ENCODE measurements at regions not wholly inside any gene's neighbourhood (a gene's known extent, or its start where the extent isn't known, plus 50 kb on each side); places are given as distances from the start of the nearest gene placed in this dataset.

- no peak overlapping the region for H3K4me3 Mint-ChIP-seq
- H3K4me1 Mint-ChIP-seq, result no peaks in the 10 kb centered on the region
- no peak overlapping the region for H3K27ac Mint-ChIP-seq
- Histone ChIP-seq H4K20me1 (ENCODE audit: control insufficient read depth, insufficient read depth, low read length, poor library complexity, severe bottlenecking) (no peaks in the 10 kb centered on the region), H3K27me3 (replicated peaks in 1 of 4; ENCODE audit: control extremely low read depth in 1 of 4, control insufficient read depth in 3 of 4, insufficient read depth in 4 of 4, low read length in 3 of 4) (no peaks in the 10 kb centered on the region), H3K79me2 (ENCODE audit: control insufficient read depth, insufficient read depth, low read length) (no peaks in the 10 kb centered on the region), H3K9me3 (ENCODE audit: control extremely low read depth in 1 of 3, control insufficient read depth in 2 of 3, insufficient read depth in 1 of 3, low read length in 2 of 3) (no peaks in the 10 kb centered on the region), H3K36me3 (replicated peaks in 1 of 2; ENCODE audit: control extremely low read depth in 1 of 2, control insufficient read depth in 1 of 2, extremely low read depth in 1 of 2, insufficient read depth in 2 of 2, low read length in 1 of 2) (no peaks in the 10 kb centered on the region), H2AFZ (ENCODE audit: insufficient read depth, low read depth, low read length, poor library complexity, severe bottlenecking) (no peak overlapping the region), H3K9ac (ENCODE audit: low read length) (no peak overlapping the region), H3K4me3 (ENCODE audit: control extremely low read depth in 1 of 5, extremely low read depth in 1 of 5, insufficient read depth in 1 of 5, low read depth in 2 of 5, low read length in 4 of 5) (no peak overlapping the region), H3K4me1 (ENCODE audit: control insufficient read depth in 2 of 2, insufficient read depth in 2 of 2, low read length in 2 of 2) (no peaks in the 10 kb centered on the region), H3K4me2 (replicated peaks; ENCODE audit: low read depth, low read length, poor library complexity, severe bottlenecking) (no peak overlapping the region), H3K27ac (ENCODE audit: low read length in 2 of 2) (no peak overlapping the region)
- ChIA-PET CTCF (no interaction called here), POLR2A (no interaction called here)
- 83% methylated on average over 2 of the region's 2 CpGs for WGBS (ENCODE audit: insufficient coverage)
- no peak for TF ChIP-seq EZH2 (IDR thresholded peaks at IDR 0.05; ENCODE audit: borderline replicate concordance, insufficient read depth, low read depth, low read length, poor library complexity, severe bottlenecking)
- TF ChIP-seq CTCF (IDR thresholded peaks at IDR 0.05), result no peak
- DNase-seq, result no peak
- H3K9me3 Mint-ChIP-seq (ENCODE audit: insufficient read depth), result no peaks in the 10 kb centered on the region
- ATAC-seq (ENCODE audit: low read depth), result no peak
- no peaks in the 10 kb centered on the region for H3K27me3 Mint-ChIP-seq
- intact Hi-C loops (cut with micrococcal nuclease), result no loop called here
These were observed 298.0 kb upstream of the MME start for GRCh38 chr3:154782151-154782550.

GRCh38 chr3:154781595-154781994, 298.5 kb upstream of the MME start:
- no peak overlapping the region for H3K4me3 ChIP-seq (ENCODE audit: control extremely low read depth in 1 of 5, extremely low read depth in 1 of 5, insufficient read depth in 1 of 5, low read depth in 2 of 5, low read length in 4 of 5)
- ChIA-PET POLR2A (no interaction called here), CTCF (no interaction called here)
- no peak for DNase-seq
- no peaks in the 10 kb centered on the region for H4K20me1 ChIP-seq (ENCODE audit: control insufficient read depth, insufficient read depth, low read length, poor library complexity, severe bottlenecking)
- H2AFZ ChIP-seq (ENCODE audit: insufficient read depth, low read depth, low read length, poor library complexity, severe bottlenecking), result no peak overlapping the region
- H3K9ac ChIP-seq (ENCODE audit: low read length), result no peak overlapping the region
- 88% methylated on average over 1 of the region's 3 CpGs for WGBS (ENCODE audit: insufficient coverage)
- no peak overlapping the region for H3K4me3 Mint-ChIP-seq
- H3K27ac Mint-ChIP-seq, result no peak overlapping the region
- TF ChIP-seq EZH2 (IDR thresholded peaks at IDR 0.05; ENCODE audit: borderline replicate concordance, insufficient read depth, low read depth, low read length, poor library complexity, severe bottlenecking) (no peak), CTCF (IDR thresholded peaks at IDR 0.05) (no peak)
- H3K4me1 Mint-ChIP-seq, result no peaks in the 10 kb centered on the region
- H3K9me3 ChIP-seq (ENCODE audit: control extremely low read depth in 1 of 3, control insufficient read depth in 2 of 3, insufficient read depth in 1 of 3, low read length in 2 of 3), result no peaks in the 10 kb centered on the region
- intact Hi-C loops (cut with micrococcal nuclease), result no loop called here
- H3K36me3 ChIP-seq (replicated peaks in 1 of 2; ENCODE audit: control extremely low read depth in 1 of 2, control insufficient read depth in 1 of 2, extremely low read depth in 1 of 2, insufficient read depth in 2 of 2, low read length in 1 of 2), result no peaks in the 10 kb centered on the region
- H3K4me2 ChIP-seq (replicated peaks; ENCODE audit: low read depth, low read length, poor library complexity, severe bottlenecking), result no peak overlapping the region
- ATAC-seq (ENCODE audit: low read depth), result no peak
- H3K79me2 ChIP-seq (ENCODE audit: control insufficient read depth, insufficient read depth, low read length), result no peaks in the 10 kb centered on the region
- no peaks in the 10 kb centered on the region for H3K9me3 Mint-ChIP-seq (ENCODE audit: insufficient read depth)
- no peaks in the 10 kb centered on the region for H3K4me1 ChIP-seq (ENCODE audit: control insufficient read depth in 2 of 2, insufficient read depth in 2 of 2, low read length in 2 of 2)
- no peaks in the 10 kb centered on the region for H3K27me3 ChIP-seq (replicated peaks in 1 of 4; ENCODE audit: control extremely low read depth in 1 of 4, control insufficient read depth in 3 of 4, insufficient read depth in 4 of 4, low read length in 3 of 4)
- no peak overlapping the region for H3K27ac ChIP-seq (ENCODE audit: low read length in 2 of 2)
- no peaks in the 10 kb centered on the region for H3K27me3 Mint-ChIP-seq

Measured in B cell (primary cell).